NB4 (cell line): ENCODE measurements at regions not wholly inside any gene's neighbourhood (a gene's known extent, or its start where the extent isn't known, plus 50 kb on each side); places are given as distances from the start of the nearest gene placed in this dataset.

Experiments
- DNase-seq: peaks from one replicate; pipeline ENCODE4 v3.0.0; 2010; ENCODE audit warnings: low read depth
- H3K4me3 ChIP-seq: one replicate; pipeline ENCODE4 v1.5.1; 2011; ENCODE audit warnings: mild to moderate bottlenecking, low read depth, low read length, moderate library complexity
- MYC ChIP-seq: IDR thresholded peaks from 2 replicates; pipeline ENCODE4 v1.6.1; 2011; ENCODE audit warnings: low read depth, low read length
- POLR2A ChIP-seq: IDR thresholded peaks from 2 replicates; pipeline ENCODE4 v1.6.1; 2011; ENCODE audit warnings: mild to moderate bottlenecking; ENCODE audit not compliant: insufficient read length; ENCODE audit errors: extremely low read depth
- TF ChIP-seq, protein P1 (sequence below): IDR thresholded peaks from 2 replicates; pipeline ENCODE4 v1.6.1; 2011; ENCODE audit warnings: low read depth, low read length
- TF ChIP-seq, protein P2 (sequence below): IDR thresholded peaks from one replicate; pipeline ENCODE4 v1.5.1; 2012; ENCODE audit warnings: low read depth, low read length

DNA sequence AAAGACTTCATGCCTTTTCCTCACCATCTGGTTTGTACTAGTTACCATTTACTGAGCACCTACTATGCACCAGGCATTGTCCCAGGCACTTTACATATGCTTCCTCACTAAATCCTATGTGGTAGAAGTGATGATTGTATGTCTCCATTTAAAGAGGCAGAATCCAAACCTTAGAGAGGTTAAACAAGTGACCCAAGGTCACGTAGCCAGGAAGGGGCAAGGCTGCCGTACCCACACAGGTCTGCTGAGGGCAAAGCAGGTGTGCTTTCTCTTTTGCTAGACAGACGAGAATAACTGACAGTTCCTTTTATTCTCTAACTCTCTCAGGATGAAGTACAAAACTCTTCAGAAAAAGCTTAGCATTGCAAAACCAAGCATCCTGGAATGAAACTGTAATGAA is 235.2 kb upstream of the SRRM4 start:
- no peak for TF ChIP-seq MYC
- no peak overlapping the region for H3K4me3 ChIP-seq
- DNase-seq, result no peak

DNA sequence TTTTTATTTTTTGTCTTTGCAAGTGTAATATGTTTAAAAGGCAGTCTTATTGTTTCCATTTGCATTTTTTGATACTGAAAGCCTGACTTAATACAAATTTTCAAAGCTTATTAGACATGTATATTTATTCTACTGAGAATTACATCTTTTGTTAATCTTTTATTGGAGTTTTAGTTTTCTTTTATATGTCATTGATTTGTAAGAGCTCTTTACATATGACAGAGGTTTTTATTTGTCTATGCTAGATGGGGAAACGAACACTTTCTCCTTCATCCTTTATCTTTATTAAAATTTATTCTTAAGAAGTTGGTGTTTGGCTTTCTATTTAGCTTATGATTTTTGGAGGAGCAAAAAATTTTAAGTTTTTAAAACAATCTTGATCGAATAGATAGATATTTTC is 234.4 kb upstream of the SRRM4 start:
- DNase-seq, result no peak
- TF ChIP-seq, protein P1, sequence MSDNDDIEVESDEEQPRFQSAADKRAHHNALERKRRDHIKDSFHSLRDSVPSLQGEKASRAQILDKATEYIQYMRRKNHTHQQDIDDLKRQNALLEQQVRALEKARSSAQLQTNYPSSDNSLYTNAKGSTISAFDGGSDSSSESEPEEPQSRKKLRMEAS, result no peak
- TF ChIP-seq MYC (no peak), POLR2A (no peak)
- TF ChIP-seq, protein P2, sequence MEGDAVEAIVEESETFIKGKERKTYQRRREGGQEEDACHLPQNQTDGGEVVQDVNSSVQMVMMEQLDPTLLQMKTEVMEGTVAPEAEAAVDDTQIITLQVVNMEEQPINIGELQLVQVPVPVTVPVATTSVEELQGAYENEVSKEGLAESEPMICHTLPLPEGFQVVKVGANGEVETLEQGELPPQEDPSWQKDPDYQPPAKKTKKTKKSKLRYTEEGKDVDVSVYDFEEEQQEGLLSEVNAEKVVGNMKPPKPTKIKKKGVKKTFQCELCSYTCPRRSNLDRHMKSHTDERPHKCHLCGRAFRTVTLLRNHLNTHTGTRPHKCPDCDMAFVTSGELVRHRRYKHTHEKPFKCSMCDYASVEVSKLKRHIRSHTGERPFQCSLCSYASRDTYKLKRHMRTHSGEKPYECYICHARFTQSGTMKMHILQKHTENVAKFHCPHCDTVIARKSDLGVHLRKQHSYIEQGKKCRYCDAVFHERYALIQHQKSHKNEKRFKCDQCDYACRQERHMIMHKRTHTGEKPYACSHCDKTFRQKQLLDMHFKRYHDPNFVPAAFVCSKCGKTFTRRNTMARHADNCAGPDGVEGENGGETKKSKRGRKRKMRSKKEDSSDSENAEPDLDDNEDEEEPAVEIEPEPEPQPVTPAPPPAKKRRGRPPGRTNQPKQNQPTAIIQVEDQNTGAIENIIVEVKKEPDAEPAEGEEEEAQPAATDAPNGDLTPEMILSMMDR, result no peak
- H3K4me3 ChIP-seq, result no peak overlapping the region

DNA sequence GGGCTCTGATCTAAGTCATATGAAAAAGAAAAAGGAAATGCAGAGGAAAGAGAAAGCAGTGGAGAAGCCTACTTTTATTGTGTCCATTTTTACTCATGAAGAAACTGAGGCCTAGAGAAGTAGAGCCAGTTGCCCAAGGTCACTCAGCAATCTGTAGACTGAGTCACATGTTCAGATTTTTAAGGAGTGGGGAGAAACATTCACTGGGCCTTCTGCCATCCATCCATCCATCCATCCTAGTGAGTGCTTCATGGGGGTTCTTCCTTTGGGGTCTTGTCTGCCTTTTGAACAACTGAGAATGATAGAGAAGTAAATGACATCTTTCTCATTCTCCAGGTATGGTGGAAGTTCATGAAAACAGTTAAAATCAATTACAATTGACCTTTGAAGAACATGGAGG is 233.6 kb upstream of the SRRM4 start:
- DNase-seq, result no peak
- TF ChIP-seq, protein P1, result no peak
- TF ChIP-seq MYC (no peak), POLR2A (no peak)
- TF ChIP-seq, protein P2, result no peak
- no peak overlapping the region for H3K4me3 ChIP-seq

DNA sequence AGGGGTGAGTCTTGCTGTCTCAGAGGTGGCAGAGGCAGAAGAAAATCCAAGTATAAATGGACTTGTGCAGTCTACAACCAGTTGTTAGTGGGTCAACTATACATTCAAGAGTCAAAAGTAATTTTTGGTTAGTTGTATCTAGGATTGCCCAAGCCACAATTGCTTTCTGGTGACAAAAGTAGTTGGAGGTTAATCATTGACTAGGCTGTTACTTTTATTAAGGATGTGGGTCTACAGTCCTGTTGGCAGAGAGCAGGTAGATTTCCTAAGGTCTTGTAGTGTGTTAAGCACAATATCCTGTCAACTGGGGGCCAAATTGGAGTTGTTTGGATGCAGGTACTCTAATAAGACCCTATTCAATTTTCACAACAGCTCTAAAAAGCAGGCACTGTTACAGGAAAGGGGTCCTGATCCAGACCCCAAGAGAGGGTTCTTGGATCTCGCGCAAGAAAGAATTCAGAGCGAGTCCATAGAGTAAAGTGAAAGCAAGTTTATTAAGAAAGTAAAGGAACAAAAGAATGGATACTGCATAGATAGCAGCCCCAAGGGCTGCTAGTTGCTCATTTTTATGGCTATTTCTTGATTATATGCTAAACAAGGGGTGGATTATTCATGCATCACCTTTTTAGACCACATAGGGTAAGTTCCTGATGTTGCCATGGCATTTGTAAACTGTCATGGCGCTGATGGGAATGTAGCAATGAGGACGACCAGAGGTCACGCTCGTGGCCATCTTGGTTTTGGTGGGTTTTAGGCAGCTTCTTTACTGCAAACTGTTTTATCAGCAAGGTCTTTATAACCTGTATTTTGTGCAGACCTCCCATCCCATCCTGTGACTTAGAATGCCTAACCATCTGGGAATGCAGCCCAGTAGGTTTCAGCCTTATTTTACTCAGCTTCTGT is 232.6 kb upstream of the SRRM4 start:
- no peak for DNase-seq
- H3K4me3 ChIP-seq, result no peak overlapping the region
- TF ChIP-seq POLR2A, result no peak
- no peak for TF ChIP-seq MYC
- TF ChIP-seq, protein P1, result no peak
- TF ChIP-seq, protein P2, result no peak

DNA sequence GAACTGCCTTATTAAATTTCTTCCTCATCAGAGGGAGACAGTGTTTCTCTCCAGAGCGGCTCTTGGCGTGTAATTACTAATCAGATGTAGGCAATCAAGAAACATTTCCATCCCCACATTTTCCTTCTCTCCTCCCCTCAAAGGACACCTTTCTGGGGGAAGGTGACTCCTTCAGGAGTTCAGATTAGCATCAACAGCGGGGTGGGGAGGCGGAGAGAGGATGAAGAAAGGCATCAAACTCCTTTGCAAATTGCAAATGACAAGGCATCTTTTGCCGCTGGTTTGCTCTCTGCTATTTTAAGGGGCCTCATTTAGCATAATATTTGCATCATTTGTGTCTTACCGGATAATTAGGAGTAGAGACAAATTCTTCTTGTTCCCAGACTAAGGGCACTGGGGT is 231.7 kb upstream of the SRRM4 start:
- TF ChIP-seq MYC, result no peak
- TF ChIP-seq, protein P2, result no peak
- TF ChIP-seq POLR2A, result no peak
- TF ChIP-seq, protein P1, result no peak
- no peak for DNase-seq
- no peak overlapping the region for H3K4me3 ChIP-seq

DNA sequence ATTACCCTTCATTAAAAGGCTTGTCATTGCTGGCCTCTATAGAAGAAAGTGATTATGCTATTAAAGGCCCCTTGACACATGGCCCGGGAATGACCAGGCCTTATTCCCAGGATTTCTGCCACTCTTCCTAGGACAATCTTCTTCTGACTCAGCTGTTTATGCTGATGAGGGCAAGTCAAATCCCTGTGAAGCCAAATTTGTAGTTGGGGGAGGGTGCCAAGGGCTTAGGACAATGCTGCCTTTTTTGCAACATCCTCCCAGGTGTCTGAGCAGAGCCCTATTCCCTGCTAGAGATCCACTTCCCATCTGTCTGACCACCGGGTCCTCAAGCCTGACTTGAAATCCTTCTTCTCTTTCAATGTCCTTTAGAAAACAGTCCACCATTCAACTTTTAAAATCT is 230.7 kb upstream of the SRRM4 start:
- no peak overlapping the region for H3K4me3 ChIP-seq
- no peak for DNase-seq
- no peak for TF ChIP-seq MYC
- TF ChIP-seq, protein P2, result no peak
- TF ChIP-seq POLR2A, result no peak
- TF ChIP-seq, protein P1, result no peak
